Activated CD8-positive, alpha-beta T cell treated with anti-CD3 and anti-CD28 coated beads, Interleukin-2, amount 10 ng/mL, durations not matched to agents 7 days and 5 days (primary cell): ENCODE measurements at regions not wholly inside any gene's neighbourhood (a gene's known extent, or its start where the extent isn't known, plus 50 kb on each side); places are given as distances from the start of the nearest gene placed in this dataset.

Experiments
- ATAC-seq: fragments of 150-1000 bp; cut with Tn5 transposase; one replicate; pipeline ENCODE4 v1.10.0; 2021; ENCODE audit warnings: moderate library complexity
- CTCF ChIA-PET: fragments of 350-600 bp; sonication (Branson Sonifier 250); formaldehyde crosslinking; loops from one replicate; lab custom pipeline; 2021; ENCODE audit warnings: antibody characterized with exemption; lab: Charles Lee
- POLR2A ChIA-PET: fragments of 350-600 bp; sonication (Branson Sonifier 250); formaldehyde crosslinking; loops from one replicate; lab custom pipeline; 2021; ENCODE audit warnings: antibody characterized with exemption; lab: Charles Lee
- DNase-seq: peaks from one replicate; pipeline ENCODE4 v3.0.0-alpha.2; 2020
- H3K27ac Mint-ChIP-seq: one replicate; pipeline ENCODE4 v1.8.0; 2021; ENCODE audit warnings: mild to moderate bottlenecking, mixed read lengths
- H3K27me3 Mint-ChIP-seq: one replicate; pipeline ENCODE4 v1.8.0; 2021; ENCODE audit warnings: low read depth, mixed read lengths
- H3K36me3 Mint-ChIP-seq: one replicate; pipeline ENCODE4 v1.8.0; 2021; ENCODE audit warnings: low read depth, mixed read lengths
- H3K4me1 Mint-ChIP-seq: one replicate; pipeline ENCODE4 v1.8.0; 2021; ENCODE audit warnings: low read depth, mixed read lengths
- H3K4me3 Mint-ChIP-seq: one replicate; pipeline ENCODE4 v1.8.0; 2021; ENCODE audit warnings: mild to moderate bottlenecking, mixed read lengths
- H3K9me3 Mint-ChIP-seq: one replicate; pipeline ENCODE4 v1.8.0; 2022; ENCODE audit warnings: mixed read lengths; ENCODE audit not compliant: insufficient read depth

GRCh38 chr10:85187047-85187446 is 858.7 kb downstream of the CCSER2 start:
- Mint-ChIP-seq H3K27ac (no peak overlapping the region), H3K9me3 (no peaks in the 10 kb centered on the region), H3K4me3 (no peak overlapping the region), H3K27me3 (no peaks in the 10 kb centered on the region), H3K36me3 (no peaks in the 10 kb centered on the region), H3K4me1 (no peaks in the 10 kb centered on the region)
- ChIA-PET POLR2A (no interaction called here), CTCF (no interaction called here)
- DNase-seq (no peak), ATAC-seq (no peak)

- ChIA-PET POLR2A (no interaction called here), CTCF (no interaction called here)
- Mint-ChIP-seq H3K4me3 (no peak overlapping the region), H3K27ac (no peak overlapping the region), H3K4me1 (no peaks in the 10 kb centered on the region), H3K9me3 (no peaks in the 10 kb centered on the region), H3K36me3 (no peaks in the 10 kb centered on the region), H3K27me3 (no peaks in the 10 kb centered on the region)
- DNase-seq, result no peak
- ATAC-seq, result no peak
Measured at GRCh38 chr10:85188770-85189484, 860.5 kb downstream of the CCSER2 start.

- DNase-seq (no peak), ATAC-seq (no peak)
- Mint-ChIP-seq H3K9me3 (no peaks in the 10 kb centered on the region), H3K27ac (no peak overlapping the region), H3K4me3 (no peak overlapping the region), H3K36me3 (no peaks in the 10 kb centered on the region), H3K27me3 (no peaks in the 10 kb centered on the region), H3K4me1 (no peaks in the 10 kb centered on the region)
- POLR2A ChIA-PET, result interaction anchor here (0.6 kb wide), 1 partner anchor 974 kb away, joined by 3 read pairs; no protein-coding TSS in a partner anchor
- CTCF ChIA-PET, result no interaction called here
Measured at GRCh38 chr10:85193796-85194195, 865.4 kb downstream of the CCSER2 start.

DNA sequence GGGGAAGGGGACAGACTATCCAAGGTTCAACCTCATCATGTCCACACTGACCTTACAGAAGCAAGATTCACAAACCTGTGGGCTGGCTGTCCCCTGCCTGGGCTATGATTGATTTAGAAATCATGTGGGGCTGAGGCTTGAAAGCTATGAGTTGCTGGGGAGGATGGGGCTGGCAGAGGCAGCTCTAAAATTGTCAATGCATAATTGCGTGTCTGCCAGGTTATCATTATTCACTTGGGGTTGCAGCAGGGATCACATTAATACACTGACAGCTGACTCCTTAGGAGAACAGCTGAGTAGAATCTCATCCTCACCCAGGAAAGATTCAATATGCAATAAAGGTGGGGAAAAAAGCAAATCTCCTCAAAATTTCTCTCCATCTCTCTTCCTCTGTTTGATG is 866.3 kb downstream of the CCSER2 start:
- no peaks in the 10 kb centered on the region for H3K27me3 Mint-ChIP-seq
- POLR2A ChIA-PET, result no interaction called here
- ATAC-seq, result no peak
- no peaks in the 10 kb centered on the region for H3K4me1 Mint-ChIP-seq
- H3K9me3 Mint-ChIP-seq, result no peaks in the 10 kb centered on the region
- no peak for DNase-seq
- no peak overlapping the region for H3K27ac Mint-ChIP-seq
- no peak overlapping the region for H3K4me3 Mint-ChIP-seq
- CTCF ChIA-PET, result no interaction called here
- no peaks in the 10 kb centered on the region for H3K36me3 Mint-ChIP-seq

DNA sequence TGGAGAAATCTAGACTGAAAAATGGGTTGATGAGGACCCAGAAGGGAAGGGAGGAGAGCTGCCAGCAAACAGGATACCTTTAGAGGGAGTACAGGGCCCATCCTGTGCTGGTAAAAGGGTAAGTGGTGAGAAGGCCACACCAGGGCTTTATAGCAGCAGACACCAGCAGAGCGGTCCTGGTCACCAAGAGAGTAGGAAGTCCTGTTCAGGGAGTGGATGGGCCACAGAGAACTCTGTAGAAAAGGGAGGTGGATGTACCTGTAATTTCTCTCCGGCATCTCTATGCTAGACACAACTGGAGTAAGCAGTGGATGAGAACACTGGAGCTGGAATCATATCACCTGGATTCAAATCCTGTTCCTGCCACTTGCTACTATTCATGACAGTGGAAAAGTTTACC is 867.2 kb downstream of the CCSER2 start:
- H3K36me3 Mint-ChIP-seq, result no peaks in the 10 kb centered on the region
- no peak for ATAC-seq
- no peak overlapping the region for H3K4me3 Mint-ChIP-seq
- DNase-seq, result no peak
- no peaks in the 10 kb centered on the region for H3K9me3 Mint-ChIP-seq
- no peak overlapping the region for H3K27ac Mint-ChIP-seq
- ChIA-PET POLR2A (no interaction called here), CTCF (no interaction called here)
- H3K27me3 Mint-ChIP-seq, result no peaks in the 10 kb centered on the region
- H3K4me1 Mint-ChIP-seq, result no peaks in the 10 kb centered on the region

DNA sequence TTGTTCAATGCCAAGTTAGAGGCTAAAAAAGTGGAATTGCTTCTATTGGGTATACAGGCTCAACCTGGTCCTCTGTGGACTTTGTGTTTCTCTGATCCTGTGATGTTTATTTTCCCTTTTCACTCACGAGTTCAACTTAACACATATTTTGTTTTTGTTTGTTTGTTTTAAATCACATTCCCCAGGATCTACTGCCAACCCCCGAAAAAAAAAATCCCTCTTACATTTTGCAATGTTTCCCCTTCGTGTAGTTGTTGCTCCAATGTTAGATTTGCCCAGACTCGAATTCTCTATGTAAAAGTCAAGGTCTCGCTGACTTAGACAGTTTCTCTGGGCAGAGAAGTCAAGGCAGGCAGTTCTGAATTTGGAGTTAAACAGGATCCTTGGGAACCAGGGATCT is 876.4 kb downstream of the CCSER2 start:
- POLR2A ChIA-PET, result no interaction called here
- Mint-ChIP-seq H3K36me3 (no peaks in the 10 kb centered on the region), H3K27ac (no peak overlapping the region), H3K27me3 (no peaks in the 10 kb centered on the region), H3K4me3 (no peak overlapping the region), H3K4me1 (no peaks in the 10 kb centered on the region), H3K9me3 (no peaks in the 10 kb centered on the region)
- no peak for DNase-seq
- no peak for ATAC-seq
- CTCF ChIA-PET, result no interaction called here

- ChIA-PET POLR2A (no interaction called here), CTCF (no interaction called here)
- ATAC-seq (no peak), DNase-seq (no peak)
- no peaks in the 10 kb centered on the region for H3K9me3 Mint-ChIP-seq
- no peak overlapping the region for H3K4me3 Mint-ChIP-seq
- H3K27me3 Mint-ChIP-seq, result no peaks in the 10 kb centered on the region
- H3K36me3 Mint-ChIP-seq, result no peaks in the 10 kb centered on the region
- no peak overlapping the region for H3K27ac Mint-ChIP-seq
- H3K4me1 Mint-ChIP-seq, result no peaks in the 10 kb centered on the region
Measured at GRCh38 chr10:85212526-85212925, 884.1 kb downstream of the CCSER2 start.

DNA sequence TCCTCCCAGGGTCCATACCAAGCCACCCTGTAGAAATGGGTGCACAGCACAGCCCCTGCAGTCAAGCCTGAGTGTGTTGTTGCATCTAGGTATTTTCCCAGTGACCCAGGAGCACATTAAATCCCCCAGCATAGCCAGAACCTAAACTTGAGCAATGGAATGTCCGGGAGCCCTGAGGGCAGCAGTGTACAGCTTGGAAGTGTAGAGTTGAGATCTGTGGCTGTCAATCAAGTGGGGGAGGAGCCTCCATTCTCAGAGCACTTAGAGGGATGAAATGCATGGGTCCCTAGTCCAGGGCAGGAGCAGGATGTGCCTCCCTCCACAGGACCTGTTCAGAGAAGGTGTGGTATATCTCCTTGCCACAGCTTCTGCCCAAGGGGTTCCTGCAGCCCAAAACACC is 885.1 kb downstream of the CCSER2 start:
- H3K4me3 Mint-ChIP-seq, result no peak overlapping the region
- no peaks in the 10 kb centered on the region for H3K27me3 Mint-ChIP-seq
- CTCF ChIA-PET, result no interaction called here
- no peaks in the 10 kb centered on the region for H3K4me1 Mint-ChIP-seq
- H3K9me3 Mint-ChIP-seq, result no peaks in the 10 kb centered on the region
- POLR2A ChIA-PET, result no interaction called here
- H3K36me3 Mint-ChIP-seq, result no peaks in the 10 kb centered on the region
- no peak for DNase-seq
- no peak for ATAC-seq
- H3K27ac Mint-ChIP-seq, result no peak overlapping the region

DNA sequence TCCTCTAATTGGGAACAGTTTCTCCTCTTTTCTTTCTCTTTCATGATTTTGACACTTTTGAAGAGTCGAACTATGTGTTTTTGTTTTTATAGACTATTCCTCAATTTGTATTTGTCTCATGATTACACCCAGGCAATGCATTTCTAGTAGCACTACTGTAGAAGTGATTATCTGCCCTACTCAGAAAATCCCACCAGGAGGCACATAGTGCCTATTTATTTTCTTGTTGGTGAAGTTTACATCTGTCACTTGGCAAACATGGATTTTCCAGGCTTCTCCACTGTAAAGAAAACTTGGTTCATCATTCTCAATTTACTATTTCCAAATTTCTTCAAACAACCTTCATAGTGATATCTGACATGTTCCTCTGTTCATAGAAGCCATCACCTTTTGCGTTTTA is 893.9 kb downstream of the CCSER2 start:
- ATAC-seq (no peak), DNase-seq (no peak)
- Mint-ChIP-seq H3K36me3 (no peaks in the 10 kb centered on the region), H3K27ac (no peak overlapping the region), H3K4me1 (no peaks in the 10 kb centered on the region), H3K4me3 (no peak overlapping the region), H3K27me3 (no peaks in the 10 kb centered on the region), H3K9me3 (no peaks in the 10 kb centered on the region)
- POLR2A ChIA-PET, result no interaction called here
- CTCF ChIA-PET, result no interaction called here

DNA sequence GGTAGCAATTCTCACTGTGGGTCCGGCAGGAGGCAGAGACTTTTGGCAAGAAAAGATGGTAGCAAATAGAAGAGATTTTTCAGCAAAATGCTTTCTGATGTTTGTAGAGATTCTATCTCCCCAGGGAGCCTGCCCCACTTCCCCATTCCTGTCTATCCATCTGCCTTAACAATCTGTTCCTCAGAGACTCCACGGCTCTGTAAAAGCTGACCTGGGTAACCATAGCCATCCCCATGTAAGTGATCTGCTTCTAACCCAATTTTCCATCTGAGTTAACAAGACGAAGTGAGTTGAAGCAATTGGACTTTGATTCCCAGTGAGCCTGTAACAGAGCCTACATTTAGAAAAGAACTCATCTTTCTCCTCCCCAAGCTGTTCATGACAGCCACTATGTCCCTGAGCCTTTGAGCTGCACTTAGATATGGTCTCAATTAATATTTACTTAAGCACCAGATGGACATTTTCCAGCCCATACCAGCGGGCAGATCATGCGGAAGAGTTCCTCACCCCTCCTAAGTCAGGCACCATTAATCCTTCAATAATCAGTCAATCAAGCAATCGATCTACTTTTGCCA is 896.1 kb downstream of the CCSER2 start:
- POLR2A ChIA-PET, result no interaction called here
- H3K36me3 Mint-ChIP-seq, result no peaks in the 10 kb centered on the region
- CTCF ChIA-PET, result no interaction called here
- no peaks in the 10 kb centered on the region for H3K4me1 Mint-ChIP-seq
- no peak overlapping the region for H3K4me3 Mint-ChIP-seq
- H3K27ac Mint-ChIP-seq, result no peak overlapping the region
- no peak for ATAC-seq
- H3K27me3 Mint-ChIP-seq, result no peaks in the 10 kb centered on the region
- DNase-seq, result no peak
- no peaks in the 10 kb centered on the region for H3K9me3 Mint-ChIP-seq

DNA sequence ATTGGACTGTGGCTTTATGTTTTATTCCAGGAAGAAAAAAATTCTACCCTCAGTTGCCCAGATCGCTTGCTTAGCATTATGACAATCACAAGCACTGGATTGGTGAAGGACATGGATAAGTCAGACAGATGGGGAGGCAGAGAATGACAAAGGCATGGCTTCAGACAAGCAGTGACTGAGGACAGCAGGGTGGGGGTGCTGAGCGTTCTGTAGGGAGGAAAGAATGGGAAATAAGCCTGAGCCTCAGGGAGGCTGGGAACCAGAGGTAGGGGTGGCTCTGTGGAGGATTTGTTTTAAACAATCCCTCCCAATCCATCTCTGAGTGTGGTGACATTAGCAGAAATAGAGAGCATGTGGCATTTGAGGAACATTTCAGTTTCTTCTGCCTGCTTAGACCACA is 896.9 kb downstream of the CCSER2 start:
- ChIA-PET POLR2A (no interaction called here), CTCF (no interaction called here)
- Mint-ChIP-seq H3K27me3 (no peaks in the 10 kb centered on the region), H3K9me3 (no peaks in the 10 kb centered on the region), H3K27ac (no peak overlapping the region), H3K36me3 (no peaks in the 10 kb centered on the region), H3K4me3 (no peak overlapping the region), H3K4me1 (no peaks in the 10 kb centered on the region)
- no peak for ATAC-seq
- no peak for DNase-seq

DNA sequence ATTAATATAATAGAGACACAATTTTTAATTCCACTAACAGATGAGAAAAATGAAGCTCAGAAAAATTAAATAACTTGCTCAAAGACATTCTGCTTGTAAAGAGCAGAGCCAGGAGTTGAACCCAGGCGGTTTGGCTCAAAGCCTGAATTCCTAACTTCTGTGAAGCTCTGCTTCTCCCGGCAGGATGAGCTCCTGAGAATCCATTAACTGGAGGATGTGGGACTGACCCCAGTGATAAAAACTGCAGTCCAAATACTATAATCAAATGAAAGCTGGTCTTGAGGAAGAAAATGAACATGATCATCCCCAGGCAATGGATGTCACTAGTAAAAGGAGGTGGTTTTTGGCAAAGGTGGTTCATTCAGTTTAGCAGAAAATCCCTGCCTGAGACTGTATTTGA is 898.2 kb downstream of the CCSER2 start:
- ATAC-seq (no peak), DNase-seq (no peak)
- POLR2A ChIA-PET, result no interaction called here
- H3K27ac Mint-ChIP-seq, result no peak overlapping the region
- H3K27me3 Mint-ChIP-seq, result no peaks in the 10 kb centered on the region
- CTCF ChIA-PET, result no interaction called here
- H3K4me1 Mint-ChIP-seq, result no peaks in the 10 kb centered on the region
- no peaks in the 10 kb centered on the region for H3K9me3 Mint-ChIP-seq
- no peak overlapping the region for H3K4me3 Mint-ChIP-seq
- H3K36me3 Mint-ChIP-seq, result no peaks in the 10 kb centered on the region

- H3K27me3 Mint-ChIP-seq, result no peaks in the 10 kb centered on the region
- no peak overlapping the region for H3K4me3 Mint-ChIP-seq
- ChIA-PET POLR2A (no interaction called here), CTCF (no interaction called here)
- H3K9me3 Mint-ChIP-seq, result no peaks in the 10 kb centered on the region
- H3K4me1 Mint-ChIP-seq, result no peaks in the 10 kb centered on the region
- ATAC-seq (no peak), DNase-seq (no peak)
- no peak overlapping the region for H3K27ac Mint-ChIP-seq
- no peaks in the 10 kb centered on the region for H3K36me3 Mint-ChIP-seq
Measured at GRCh38 chr10:85228726-85229125, 900.3 kb downstream of the CCSER2 start.
